Esophagus squamous epithelium (tissue), 4 donors: ENCODE measurements at regions not wholly inside any gene's neighbourhood (a gene's known extent, or its start where the extent isn't known, plus 50 kb on each side); places are given as distances from the start of the nearest gene placed in this dataset.

Experiments used
- CTCF ChIP-seq, 6 experiments: fragments of 450-650 bp in 4 of 6; fragments of 200-600 bp in 2 of 6; sonication (generic) in 2 of 6; IDR thresholded peaks; one replicate each; pipeline ENCODE4 v1.5.1; 2016 to 2019; ENCODE audit warnings: antibody characterized with exemption in 6 of 6, mild to moderate bottlenecking in 4 of 6, moderate library complexity in 4 of 6
- POLR2A ChIP-seq, 4 donors: fragments of 450-650 bp; IDR thresholded peaks; one replicate each; pipeline ENCODE4 v1.6.1; 2017; ENCODE audit warnings: antibody characterized with exemption in 4 of 4, mild to moderate bottlenecking in 4 of 4, moderate library complexity in 3 of 4

- no peak for TF ChIP-seq CTCF (IDR thresholded peaks at IDR 0.05)
- no peak for TF ChIP-seq POLR2A (IDR thresholded peaks at IDR 0.05)
Observed at GRCh38 chr2:4336864-4337263, 633.5 kb downstream of the DCDC2C start.
